ENCODE measurements at regions not wholly inside any gene's neighbourhood (a gene's known extent, or its start where the extent isn't known, plus 50 kb on each side); places are given as distances from the start of the nearest gene placed in this dataset.

- no peak for TF ChIP-seq CTCF (IDR thresholded peaks at IDR 0.05)
- TF ChIP-seq POLR2AphosphoS5 (IDR thresholded peaks at IDR 0.05) = no peak
- no peak for TF ChIP-seq EP300 (IDR thresholded peaks at IDR 0.05; ENCODE audit: low read depth)
- TF ChIP-seq POLR2A (IDR thresholded peaks at IDR 0.05) = no peak
Observed at GRCh38 chr1:178665579-178665978, 59.5 kb upstream of the RALGPS2 start.
